WERI-Rb-1 (cell line): ENCODE measurements at regions not wholly inside any gene's neighbourhood (a gene's known extent, or its start where the extent isn't known, plus 50 kb on each side); places are given as distances from the start of the nearest gene placed in this dataset.

Experiments
- DNase-seq: peaks from one replicate; pipeline ENCODE4 v3.0.0-alpha.2; 2020
- H3K27ac ChIP-seq: fragments of 250-450 bp; sonication (Bioruptor Pico); 2 replicates; pipeline ENCODE4 v1.5.1; 2020; ENCODE audit warnings: mild to moderate bottlenecking, moderate library complexity
- H3K27me3 ChIP-seq: fragments of 250-450 bp; sonication (Bioruptor Pico); 2 replicates; pipeline ENCODE4 v1.5.1; 2021; ENCODE audit warnings: mild to moderate bottlenecking, low read depth, moderate library complexity; ENCODE audit not compliant: insufficient read depth, severe bottlenecking
- H3K36me3 ChIP-seq: fragments of 250-450 bp; sonication (Bioruptor Pico); 2 replicates; pipeline ENCODE4 v1.5.1; 2020; ENCODE audit warnings: mild to moderate bottlenecking, moderate library complexity
- H3K4me3 ChIP-seq: 2 replicates; pipeline ENCODE4 v1.5.1; 2011; ENCODE audit warnings: low read depth, mild to moderate bottlenecking, control low read depth, low read length
- H3K9me3 ChIP-seq: fragments of 250-450 bp; sonication (Bioruptor Pico); 2 replicates; pipeline ENCODE4 v1.5.1; 2021; ENCODE audit warnings: mild to moderate bottlenecking, moderate library complexity; ENCODE audit not compliant: severe bottlenecking
- CTCF ChIP-seq: IDR thresholded peaks from 2 replicates; pipeline ENCODE4 v1.5.1; 2011; ENCODE audit warnings: low read depth, mild to moderate bottlenecking, control low read depth, inconsistent platforms, low read length

DNA sequence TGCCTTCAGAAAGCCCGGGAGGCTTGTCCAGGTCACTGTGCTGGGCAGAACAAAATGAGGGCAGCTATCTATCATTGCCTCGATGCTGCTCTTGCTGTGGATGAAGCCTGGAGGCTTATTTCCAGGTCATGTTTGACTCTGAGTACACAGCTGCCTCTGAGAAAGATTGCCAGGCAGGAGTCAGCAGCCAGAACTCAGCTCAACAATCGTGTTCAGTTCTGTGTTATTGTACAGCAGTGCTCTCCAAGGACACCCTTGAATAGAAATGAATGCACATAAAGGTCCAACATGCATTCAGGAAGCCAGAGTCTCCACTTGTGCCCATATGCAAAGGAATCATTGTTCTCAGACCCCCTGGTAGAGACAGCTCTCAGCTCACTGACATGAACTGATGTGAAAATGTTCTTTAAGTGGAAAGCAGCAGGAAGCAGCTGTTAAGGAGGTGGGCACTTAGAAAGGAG lies 61.7 kb upstream of the ZFR start:
- no peak for DNase-seq
- Histone ChIP-seq H3K4me3 (no peak overlapping the region), H3K36me3 (no peaks in the 10 kb centered on the region), H3K27me3 (peaks cover 91% of the 10 kb centered on the region), H3K9me3 (no peaks in the 10 kb centered on the region), H3K27ac (no peak overlapping the region)
- TF ChIP-seq CTCF = no peak

DNA sequence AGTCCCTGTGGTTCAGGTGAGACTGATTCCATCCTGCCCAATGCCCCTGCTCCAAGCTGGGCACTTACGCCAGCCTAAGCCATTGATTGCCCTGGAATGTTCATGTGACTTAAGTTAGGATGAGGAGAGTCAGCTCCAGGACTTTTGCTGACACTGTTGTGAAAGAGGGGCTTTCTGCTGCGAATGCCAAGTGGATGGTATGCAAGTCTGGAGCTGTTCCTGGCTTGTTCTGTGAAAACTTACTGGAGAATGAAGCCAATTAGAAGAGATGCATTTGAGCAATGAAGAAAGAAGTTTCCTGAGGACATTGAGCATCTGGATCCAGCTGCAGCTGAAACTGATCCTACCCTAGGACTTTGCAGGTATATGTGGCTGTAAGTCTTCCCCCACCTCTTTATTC lies 61.2 kb upstream of the ZFR start:
- DNase-seq = no peak
- Histone ChIP-seq H3K36me3 (no peaks in the 10 kb centered on the region), H3K4me3 (no peak overlapping the region), H3K27me3 (peaks cover 89% of the 10 kb centered on the region), H3K9me3 (no peaks in the 10 kb centered on the region), H3K27ac (no peak overlapping the region)
- TF ChIP-seq CTCF = no peak

DNA sequence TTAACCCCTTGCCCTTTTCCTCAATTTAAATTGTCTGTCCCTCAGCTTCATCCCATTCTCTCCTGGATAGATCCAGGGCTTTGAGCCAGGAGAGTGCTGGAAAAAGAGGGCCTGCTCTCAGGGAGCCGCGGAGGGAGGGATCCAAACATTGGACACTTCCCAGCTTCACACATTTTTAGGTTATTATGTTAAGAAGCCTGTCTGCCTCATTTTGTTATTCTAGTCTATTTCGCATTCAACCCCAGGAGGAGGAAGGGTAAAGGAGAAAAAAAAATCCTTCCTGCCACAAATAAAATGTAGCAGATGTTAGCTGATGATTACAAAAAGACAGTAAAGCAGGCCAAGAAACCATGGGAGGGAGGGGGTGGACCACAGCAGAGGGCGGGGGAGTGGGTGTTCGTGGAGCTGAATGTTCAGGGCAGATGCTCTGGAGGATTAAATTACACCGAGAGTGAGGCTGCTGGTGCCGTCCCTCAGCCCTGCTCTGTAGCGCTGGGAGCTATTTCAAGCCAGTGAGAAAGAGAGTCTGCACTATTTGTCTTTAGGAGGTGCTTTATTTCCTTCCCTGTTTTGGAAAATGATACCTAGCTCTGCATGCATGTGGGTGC lies 60.6 kb upstream of the ZFR start:
- no peaks in the 10 kb centered on the region for H3K36me3 ChIP-seq
- no peak overlapping the region for H3K4me3 ChIP-seq
- H3K27ac ChIP-seq = no peak overlapping the region
- TF ChIP-seq CTCF = no peak
- H3K27me3 ChIP-seq = peaks cover 87% of the 10 kb centered on the region
- peak; percentile 53 for DNase-seq
- H3K9me3 ChIP-seq = no peaks in the 10 kb centered on the region

GRCh38 chr5:32504329-32504988 lies 59.9 kb upstream of the ZFR start:
- no peaks in the 10 kb centered on the region for H3K9me3 ChIP-seq
- no peak overlapping the region for H3K4me3 ChIP-seq
- no peak overlapping the region for H3K27ac ChIP-seq
- H3K27me3 ChIP-seq = peaks cover 87% of the 10 kb centered on the region
- no peak for TF ChIP-seq CTCF
- no peak for DNase-seq
- no peaks in the 10 kb centered on the region for H3K36me3 ChIP-seq

DNA sequence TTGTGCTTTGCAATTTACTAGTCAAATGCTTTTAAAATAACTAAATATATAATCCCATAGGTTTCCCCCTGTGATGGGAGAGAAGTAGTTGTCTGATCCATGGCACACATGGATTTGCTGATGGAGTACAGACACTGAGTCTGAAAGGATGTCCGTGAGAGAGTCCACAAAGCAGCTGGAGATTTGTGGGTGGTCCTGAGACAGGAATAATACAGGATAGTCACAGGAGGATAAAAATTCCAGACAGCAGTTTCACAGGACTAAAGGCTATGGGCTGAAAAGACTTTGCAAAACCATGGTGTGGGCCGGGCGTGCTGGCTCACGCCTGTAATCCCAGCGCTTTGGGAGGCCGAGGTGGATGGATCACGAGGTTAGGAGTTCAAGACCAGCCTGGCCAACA lies 58.7 kb upstream of the ZFR start:
- peaks cover 88% of the 10 kb centered on the region for H3K27me3 ChIP-seq

More for the DNA sequence above, 58.7 kb upstream of the ZFR start:
- Histone ChIP-seq H3K9me3 (no peaks in the 10 kb centered on the region), H3K36me3 (no peaks in the 10 kb centered on the region), H3K4me3 (no peak overlapping the region), H3K27ac (no peak overlapping the region)
- DNase-seq = no peak
- TF ChIP-seq CTCF = no peak
